HEK293T (cell line): ENCODE measurements at regions not wholly inside any gene's neighbourhood (a gene's known extent, or its start where the extent isn't known, plus 50 kb on each side); places are given as distances from the start of the nearest gene placed in this dataset.
"Not testable (repeated sequence)": the region's sequence is repeated elsewhere in the genome, so short reads cannot be mapped to it uniquely, and the experiment has no call there.

Experiments
- CTCF ChIA-PET: fragments of 350-600 bp; formaldehyde crosslinking; extraction: SDS; loops from one replicate; lab custom pipeline; 2021; ENCODE audit warnings: antibody characterized with exemption, inconsistent platforms; lab: Yijun Ruan, JAX
- POLR2A ChIA-PET: fragments of 350-600 bp; formaldehyde crosslinking; extraction: SDS; loops from one replicate; lab custom pipeline; 2020; ENCODE audit warnings: antibody characterized with exemption, inconsistent platforms; lab: Yijun Ruan, JAX
- DNase-seq: peaks from one replicate; pipeline ENCODE4 v3.0.0; 2012; ENCODE audit warnings: mixed read lengths; ENCODE audit errors: extremely low spot score
- ARNT ChIP-seq: fragments of 450-650 bp; IDR thresholded peaks from 2 replicates; pipeline ENCODE4 v1.6.1; 2017; ENCODE audit warnings: mild to moderate bottlenecking
- BHLHE40 ChIP-seq: fragments of 450-650 bp; IDR thresholded peaks from 2 replicates; pipeline ENCODE4 v1.6.1; 2016; ENCODE audit warnings: mild to moderate bottlenecking, moderate library complexity, borderline replicate concordance
- CTBP1 ChIP-seq: fragments of 450-650 bp; IDR thresholded peaks from 2 replicates; pipeline ENCODE4 v1.6.1; 2016; ENCODE audit warnings: borderline replicate concordance
- ELF4 ChIP-seq: fragments of 450-650 bp; IDR thresholded peaks from 2 replicates; pipeline ENCODE4 v1.6.1; 2017; ENCODE audit warnings: antibody characterized with exemption
- FOXA1 ChIP-seq: fragments of 450-650 bp; IDR thresholded peaks from 2 replicates; pipeline ENCODE4 v1.6.1; 2016; ENCODE audit warnings: mild to moderate bottlenecking
- FOXK2 ChIP-seq: fragments of 450-650 bp; IDR thresholded peaks from 2 replicates; pipeline ENCODE4 v1.6.1; 2016; ENCODE audit warnings: mild to moderate bottlenecking
- FOXM1 ChIP-seq: fragments of 450-650 bp; IDR thresholded peaks from 2 replicates; pipeline ENCODE4 v1.6.1; 2017; ENCODE audit warnings: mild to moderate bottlenecking, borderline replicate concordance
- HDGF ChIP-seq: fragments of 450-650 bp; IDR thresholded peaks from 2 replicates; pipeline ENCODE4 v1.6.1; 2017; ENCODE audit warnings: antibody characterized with exemption, borderline replicate concordance
- L3MBTL2 ChIP-seq: fragments of 450-650 bp; conservative IDR thresholded peaks from 2 replicates; pipeline ENCODE4 v1.6.1; 2016; ENCODE audit warnings: mild to moderate bottlenecking
- LEF1 ChIP-seq: fragments of 450-650 bp; IDR thresholded peaks from 2 replicates; pipeline ENCODE4 v1.6.1; 2017; ENCODE audit warnings: mild to moderate bottlenecking, borderline replicate concordance
- NFRKB ChIP-seq: fragments of 450-650 bp; IDR thresholded peaks from 2 replicates; pipeline ENCODE4 v1.6.1; 2016; ENCODE audit warnings: mild to moderate bottlenecking, moderate library complexity
- SP1 ChIP-seq: fragments of 450-650 bp; IDR thresholded peaks from 2 replicates; pipeline ENCODE4 v1.6.1; 2017
- SUZ12 ChIP-seq: fragments of 450-650 bp; IDR thresholded peaks from 2 replicates; pipeline ENCODE4 v1.6.1; 2016; ENCODE audit warnings: mild to moderate bottlenecking
- TARDBP ChIP-seq: fragments of 450-650 bp; IDR thresholded peaks from 2 replicates; pipeline ENCODE4 v1.6.1; 2016
- TF ChIP-seq, protein P1 (sequence below): fragments of 450-650 bp; IDR thresholded peaks from 2 replicates; pipeline ENCODE4 v1.6.1; 2016

DNA sequence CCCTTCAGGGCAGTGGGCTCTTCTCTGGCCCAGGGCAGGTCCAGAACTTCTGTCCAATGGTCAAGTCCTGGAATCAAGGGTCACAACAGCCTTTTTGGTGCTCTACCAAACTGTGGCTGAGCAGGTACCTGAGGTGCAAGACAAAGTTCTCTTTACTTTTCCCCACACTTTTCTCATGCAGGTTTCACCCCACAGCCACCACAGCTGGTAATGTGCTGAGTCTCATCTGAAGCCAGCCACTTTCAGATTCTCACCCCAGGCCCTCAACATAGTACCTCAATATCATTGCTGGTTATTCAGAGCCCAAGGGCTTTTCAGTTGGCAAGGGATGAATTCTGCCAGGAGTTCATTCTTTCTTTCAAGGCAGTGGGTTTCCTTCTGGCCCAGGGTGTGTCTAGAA is 426.0 kb downstream of the TECRL start:
- CTCF ChIA-PET, result no interaction called here

DNA sequence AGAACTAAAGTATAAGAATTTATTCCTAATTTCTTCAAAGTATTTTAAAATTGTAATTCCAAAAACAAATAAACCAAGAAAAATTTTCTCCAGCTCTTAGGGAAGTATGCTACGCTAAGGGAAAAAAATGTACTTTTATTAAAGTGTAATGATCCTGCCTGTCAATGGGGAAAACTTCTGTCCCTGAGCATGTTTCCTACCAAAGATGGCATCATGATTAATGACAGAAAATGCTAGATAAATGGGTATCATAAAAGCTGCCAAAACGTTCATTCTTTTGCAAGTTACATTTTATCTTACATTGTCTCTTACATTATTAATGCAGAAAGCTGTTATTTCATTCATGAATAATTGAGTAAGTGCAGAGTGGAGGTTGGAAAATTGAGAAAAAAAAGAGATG is 443.4 kb downstream of the TECRL start:
- POLR2A ChIA-PET, result no interaction called here
- no peak for TF ChIP-seq NFRKB
- no peak for TF ChIP-seq LEF1
- TF ChIP-seq HDGF, result no peak
- no peak for DNase-seq
- CTCF ChIA-PET, result no interaction called here

More for the DNA sequence above, 426.0 kb downstream of the TECRL start:
- POLR2A ChIA-PET, result no interaction called here
- no peak for DNase-seq
- TF ChIP-seq HDGF (no peak), FOXM1 (no peak), CTBP1 (no peak), TARDBP (no peak), BHLHE40 (no peak), LEF1 (no peak), NFRKB (no peak), SUZ12 (no peak), ELF4 (no peak), L3MBTL2 (no peak), FOXA1 (no peak), ARNT (no peak)
- TF ChIP-seq, protein P1, sequence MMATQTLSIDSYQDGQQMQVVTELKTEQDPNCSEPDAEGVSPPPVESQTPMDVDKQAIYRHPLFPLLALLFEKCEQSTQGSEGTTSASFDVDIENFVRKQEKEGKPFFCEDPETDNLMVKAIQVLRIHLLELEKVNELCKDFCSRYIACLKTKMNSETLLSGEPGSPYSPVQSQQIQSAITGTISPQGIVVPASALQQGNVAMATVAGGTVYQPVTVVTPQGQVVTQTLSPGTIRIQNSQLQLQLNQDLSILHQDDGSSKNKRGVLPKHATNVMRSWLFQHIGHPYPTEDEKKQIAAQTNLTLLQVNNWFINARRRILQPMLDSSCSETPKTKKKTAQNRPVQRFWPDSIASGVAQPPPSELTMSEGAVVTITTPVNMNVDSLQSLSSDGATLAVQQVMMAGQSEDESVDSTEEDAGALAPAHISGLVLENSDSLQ, result no peak

DNA sequence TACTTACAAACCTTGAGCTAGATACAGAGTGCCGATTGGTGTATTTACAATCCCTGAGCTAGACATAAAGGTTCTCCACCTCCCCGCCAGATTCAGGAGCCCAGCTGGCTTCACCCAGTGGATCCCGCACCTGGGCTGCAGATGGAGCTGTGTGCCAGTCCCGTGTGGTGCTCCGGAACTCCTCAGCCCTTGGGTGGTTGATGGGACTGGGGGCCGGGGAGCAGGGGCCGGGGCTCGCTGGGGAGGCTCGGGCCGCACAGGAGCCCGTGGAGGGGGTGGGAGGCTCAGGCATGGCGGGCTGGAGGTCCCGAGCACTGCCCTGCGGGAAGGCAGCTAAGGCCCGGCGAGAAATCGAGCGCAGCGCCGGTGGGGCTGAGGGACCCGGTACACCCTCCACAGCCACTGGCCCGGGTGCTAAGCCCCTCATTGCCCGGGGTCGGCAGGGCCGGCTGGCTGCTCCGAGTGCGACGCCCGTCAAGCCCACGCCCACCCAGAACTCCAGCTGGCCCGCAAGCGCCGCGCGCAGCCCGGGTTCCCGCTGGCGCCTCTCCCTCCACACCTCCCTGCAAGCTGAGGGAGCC is 466.5 kb downstream of the TECRL start:
- CTCF ChIA-PET, DNase-seq, POLR2A ChIA-PET: not testable (repeated sequence)

DNA sequence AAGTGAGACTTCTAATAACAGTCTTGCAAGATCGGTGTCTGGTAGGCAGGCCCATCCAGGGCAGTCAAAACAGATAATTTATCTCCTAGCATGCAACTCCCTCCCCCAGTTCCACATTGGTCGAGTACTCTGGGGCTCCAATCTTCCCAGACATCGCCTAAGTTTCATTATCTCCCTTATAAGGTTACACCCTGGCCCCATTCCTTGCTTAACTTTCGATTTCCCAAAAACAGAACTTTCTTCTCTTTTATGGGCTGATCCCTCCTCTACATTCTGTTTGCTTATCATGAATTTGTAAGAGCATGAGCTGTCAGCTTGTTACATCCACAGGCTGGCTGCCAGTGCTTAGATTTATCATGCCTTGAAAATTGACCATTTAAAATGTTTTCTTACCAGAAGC is 471.3 kb downstream of the TECRL start:
- TF ChIP-seq ARNT (no peak), TARDBP (no peak), L3MBTL2 (no peak), BHLHE40 (no peak)
- TF ChIP-seq, protein P1, result peak; percentile 92
- CTCF ChIA-PET, result no interaction called here
- POLR2A ChIA-PET, result no interaction called here
- DNase-seq, result peak; percentile 14

DNA sequence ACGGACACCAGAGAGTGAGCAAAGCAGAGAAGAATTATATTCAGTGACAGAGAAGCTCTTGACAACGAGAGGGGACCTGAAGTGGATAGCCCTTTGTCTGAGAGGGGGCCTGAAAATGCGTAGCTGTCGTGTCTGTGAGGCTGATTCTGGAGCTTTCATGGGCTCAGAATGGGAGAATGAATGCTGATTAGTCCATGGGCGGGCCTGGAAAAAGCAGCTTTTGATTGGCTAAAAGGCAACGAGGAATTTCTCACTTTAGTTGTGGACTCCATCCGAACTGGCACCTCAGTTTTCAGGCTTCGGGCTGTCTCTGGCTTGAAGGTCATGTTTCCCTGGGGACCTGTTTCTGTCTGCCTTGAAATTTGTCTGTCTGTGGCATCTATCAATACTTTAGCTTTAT is 487.1 kb downstream of the TECRL start:
- CTCF ChIA-PET, result no interaction called here
- TF ChIP-seq TARDBP (no peak), BHLHE40 (no peak), L3MBTL2 (no peak), LEF1 (no peak)
- TF ChIP-seq, protein P1, result no peak
- POLR2A ChIA-PET, result no interaction called here
- DNase-seq, result no peak

DNA sequence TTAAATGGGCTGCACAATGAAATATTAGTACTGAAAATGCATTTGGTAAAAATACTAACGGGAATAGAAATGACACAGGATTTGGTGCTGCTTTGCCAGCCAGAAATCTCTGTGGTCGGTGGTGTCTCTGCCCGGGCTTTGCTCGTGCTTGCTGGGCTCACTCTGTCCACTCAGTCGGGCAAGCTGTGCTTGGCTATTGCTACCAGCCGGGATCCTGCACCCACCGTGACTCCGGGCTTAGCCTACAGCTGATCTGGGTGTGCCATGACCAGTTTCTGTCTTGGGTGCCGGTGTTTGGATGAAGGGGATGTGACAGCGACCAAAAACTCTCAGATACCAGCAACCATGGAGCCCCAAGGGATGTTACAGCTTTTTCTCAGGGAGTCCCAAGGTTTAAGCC is 487.7 kb downstream of the TECRL start:
- ChIA-PET CTCF (no interaction called here), POLR2A (no interaction called here)
- no peak for TF ChIP-seq L3MBTL2
- DNase-seq, result no peak

DNA sequence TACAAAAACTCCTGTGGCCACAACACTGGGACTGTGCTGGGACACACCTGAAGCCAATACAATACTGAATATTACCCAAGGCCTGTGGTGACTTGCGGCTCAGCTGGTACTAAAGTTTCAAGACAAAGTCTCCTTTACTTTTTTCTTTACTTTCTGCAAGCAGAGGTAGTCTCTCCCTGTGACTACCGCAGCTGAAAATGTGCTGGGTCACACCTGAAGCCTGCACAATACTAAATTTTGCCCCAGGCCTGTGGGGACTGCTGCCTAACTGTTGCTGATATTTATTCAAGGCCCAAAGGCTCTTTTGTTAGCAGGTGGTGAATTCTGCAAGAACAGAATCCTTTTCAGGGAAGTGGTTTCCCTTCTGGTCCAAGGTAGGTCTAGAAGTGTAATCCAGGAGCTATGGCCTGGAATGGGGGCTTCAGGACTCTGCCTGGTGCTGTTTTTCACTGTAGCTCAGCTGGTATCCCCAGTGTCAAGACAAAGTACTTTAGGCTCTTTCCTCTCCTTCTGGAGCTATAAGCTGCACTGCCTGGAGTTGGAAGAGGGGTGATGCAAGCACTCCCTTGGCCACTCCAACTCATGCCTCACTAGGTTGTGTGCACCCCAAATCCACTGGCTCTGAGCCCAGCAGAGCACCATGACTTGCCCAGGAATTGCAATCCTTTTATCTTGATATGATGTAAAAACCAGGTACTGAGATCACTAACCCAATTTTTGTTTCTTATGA is 489.4 kb downstream of the TECRL start:
- TF ChIP-seq TARDBP, result no peak
- no peak for TF ChIP-seq FOXK2
- TF ChIP-seq, protein P1, result no peak
- no peak for TF ChIP-seq LEF1
- no peak for TF ChIP-seq BHLHE40
- TF ChIP-seq SP1, result no peak
- TF ChIP-seq FOXA1, result no peak
- TF ChIP-seq HDGF, result no peak
- no peak for TF ChIP-seq ARNT
- TF ChIP-seq CTBP1, result no peak
- no peak for TF ChIP-seq ELF4
- TF ChIP-seq SUZ12, result no peak
- ChIA-PET CTCF (no interaction called here), POLR2A (no interaction called here)
- no peak for DNase-seq
